HG03565 (cell line): ENCODE measurements at regions not wholly inside any gene's neighbourhood (a gene's known extent, or its start where the extent isn't known, plus 50 kb on each side); places are given as distances from the start of the nearest gene placed in this dataset.

ENCODE experiments used
- ATAC-seq: cut with Tn5 transposase; IDR thresholded peaks from one replicate; pipeline ENCODE4 v1.9.1; 2021; ENCODE audit warnings: mild to moderate bottlenecking, moderate library complexity; ENCODE audit not compliant: unreplicated experiment

DNA sequence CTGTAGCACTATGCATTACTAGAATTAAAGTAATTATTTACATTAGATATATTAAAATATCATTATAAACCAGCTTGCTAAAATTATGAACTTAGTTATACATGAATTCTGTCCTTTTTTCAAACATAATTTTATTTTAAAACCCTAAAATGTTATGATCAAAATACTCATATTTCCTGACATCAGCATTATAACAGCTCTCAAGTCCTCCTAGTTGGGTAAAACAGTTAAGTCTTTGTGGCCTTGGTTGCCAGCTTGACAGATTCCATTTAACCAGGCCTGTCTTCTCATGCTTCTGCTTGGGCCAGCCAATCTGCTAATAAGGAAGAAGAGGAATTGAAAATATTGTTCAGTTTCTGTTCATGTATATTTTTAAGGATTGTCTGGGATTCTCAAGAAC lies 147.9 kb upstream of the SLC35B3 start:
- no peak for ATAC-seq

DNA sequence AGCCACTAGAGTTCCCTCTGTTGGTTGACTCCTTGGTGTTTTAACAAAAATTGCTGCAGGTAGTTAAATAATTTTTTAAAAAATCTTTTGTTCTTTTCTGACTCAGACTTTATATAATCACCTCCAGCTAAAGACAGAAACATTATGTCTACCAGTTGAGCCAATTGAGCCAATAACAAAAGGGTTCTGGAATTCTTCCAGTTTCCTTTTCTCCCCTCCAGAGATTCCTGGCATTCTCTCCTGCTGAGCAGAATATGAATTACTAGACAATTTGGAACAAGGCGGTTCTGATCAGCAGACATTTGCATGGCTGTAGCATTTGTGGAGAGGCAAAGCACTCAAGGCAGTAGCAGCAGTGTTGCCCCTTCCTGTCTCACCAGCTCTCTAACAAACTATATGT lies 144.0 kb upstream of the SLC35B3 start:
- ATAC-seq: no peak

DNA sequence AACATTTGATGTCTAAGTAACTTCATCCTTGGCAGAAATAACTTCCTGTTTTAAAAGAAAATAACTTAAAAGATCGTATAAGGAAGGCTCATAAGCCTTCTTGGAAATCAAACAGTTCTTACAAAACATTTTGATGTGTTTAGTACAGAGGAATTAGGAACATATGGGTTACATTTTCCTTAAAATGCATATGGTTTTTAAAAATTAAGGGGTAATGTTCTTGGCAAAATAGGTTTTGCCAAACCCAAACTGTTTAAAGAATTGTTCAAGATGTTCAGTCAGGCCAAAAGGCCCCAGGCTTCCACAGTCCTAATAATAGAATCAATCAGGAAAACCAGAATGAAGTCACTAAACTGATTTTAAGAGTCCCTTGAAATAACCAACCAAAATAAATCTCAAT lies 142.7 kb upstream of the SLC35B3 start:
- no peak for ATAC-seq

DNA sequence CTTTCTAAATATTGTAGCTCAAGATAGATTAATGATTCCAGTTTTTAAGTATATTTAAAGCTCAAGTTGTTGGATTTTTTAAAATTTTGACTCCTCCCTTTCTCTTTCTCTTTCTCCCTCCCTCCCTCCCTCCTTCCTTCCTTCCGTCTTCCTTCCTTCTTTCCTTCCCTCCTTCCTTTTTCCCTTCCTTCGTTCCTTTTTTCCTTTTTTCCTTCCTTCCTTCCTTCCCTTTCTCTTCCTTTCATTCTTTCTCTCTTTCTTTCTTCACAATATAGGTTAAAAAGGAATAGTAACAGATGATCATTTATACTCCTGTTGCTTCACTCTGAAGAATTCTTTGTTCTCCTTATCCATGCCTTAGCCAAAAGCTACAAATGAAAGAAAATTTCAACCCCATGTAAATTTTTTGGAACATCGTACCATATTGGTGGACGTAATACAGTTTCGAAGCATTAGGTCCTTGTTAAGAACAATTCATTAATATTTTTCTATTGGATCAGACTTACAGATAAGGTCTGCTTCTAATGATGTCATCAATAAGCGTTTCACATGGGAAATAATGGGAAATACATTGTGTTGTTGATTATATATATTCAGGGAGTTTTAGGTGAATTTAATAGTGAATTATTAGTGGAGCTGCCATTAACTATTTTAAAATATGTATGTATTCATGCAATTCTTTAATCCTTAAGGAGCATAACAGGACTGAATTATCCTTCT lies 139.6 kb upstream of the SLC35B3 start:
- no peak for ATAC-seq

DNA sequence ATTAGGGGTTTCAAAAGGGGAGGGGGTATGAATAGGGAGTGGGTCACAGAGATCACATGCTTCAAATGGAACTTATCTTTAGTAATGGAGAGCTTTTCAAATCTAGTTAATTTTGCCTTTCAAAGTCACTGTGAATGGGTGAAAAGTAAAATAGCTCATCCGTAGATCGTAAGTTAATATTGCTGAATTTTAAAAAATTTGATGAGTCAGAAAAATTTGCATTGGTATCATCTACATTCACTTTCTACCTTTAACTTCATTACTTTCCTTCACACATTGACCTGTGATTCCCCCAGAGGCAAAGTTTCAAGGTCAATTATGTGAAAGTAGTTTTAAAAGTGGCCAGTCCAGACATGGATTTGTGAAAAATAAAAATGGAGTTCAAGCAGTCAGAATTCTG lies 139.0 kb upstream of the SLC35B3 start:
- ATAC-seq: no peak

DNA sequence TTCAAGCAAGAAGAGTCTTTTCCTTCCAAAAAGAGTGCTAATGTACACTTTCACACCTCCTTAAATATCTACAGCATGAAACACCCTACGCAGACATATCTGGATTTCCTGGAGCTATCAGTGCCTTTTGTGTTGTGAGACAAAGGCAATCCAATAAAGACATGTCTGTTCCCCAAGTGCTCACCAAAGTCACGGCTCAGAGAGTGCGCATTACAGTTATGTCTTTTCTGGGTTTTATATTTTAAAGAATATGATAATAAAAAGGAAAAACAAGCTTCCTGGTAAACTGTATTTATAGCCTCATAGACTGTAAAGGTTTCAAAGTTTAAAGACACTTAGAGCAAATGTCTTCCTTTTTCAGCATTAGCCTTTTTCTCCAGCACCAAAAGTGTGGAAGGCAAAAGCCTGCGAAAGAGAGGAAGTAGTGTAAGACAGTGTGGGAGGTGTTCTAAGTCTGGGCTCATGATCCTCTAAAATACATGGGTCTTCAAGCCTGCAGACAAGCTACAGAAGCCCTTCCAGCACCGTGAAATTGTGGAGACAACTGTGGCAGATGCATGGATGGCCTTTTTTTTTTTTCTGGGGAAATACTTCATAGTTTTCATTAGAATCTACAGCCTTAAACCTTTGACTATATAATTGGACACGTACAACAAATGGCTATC lies 135.0 kb upstream of the SLC35B3 start:
- no peak for ATAC-seq

DNA sequence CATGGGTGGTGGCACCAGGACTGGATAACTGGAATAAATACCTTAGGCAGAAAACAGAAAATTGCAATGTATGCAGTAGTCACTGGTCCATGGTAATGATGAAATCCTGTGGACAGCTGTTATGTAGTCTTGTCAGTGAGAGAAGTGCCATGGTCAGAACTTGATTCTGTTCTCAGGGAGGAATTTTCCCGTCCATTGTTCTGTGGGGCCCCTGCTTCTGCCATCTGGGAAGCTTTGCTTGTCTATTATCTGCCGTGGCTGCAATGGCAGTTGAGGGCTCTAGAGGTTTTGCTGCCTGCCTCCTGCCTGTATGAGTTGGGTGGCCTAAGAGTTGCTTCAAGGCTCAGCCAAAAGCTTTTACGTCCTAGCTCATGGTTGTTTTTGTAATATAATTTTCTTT lies 126.8 kb upstream of the SLC35B3 start:
- ATAC-seq: no peak

DNA sequence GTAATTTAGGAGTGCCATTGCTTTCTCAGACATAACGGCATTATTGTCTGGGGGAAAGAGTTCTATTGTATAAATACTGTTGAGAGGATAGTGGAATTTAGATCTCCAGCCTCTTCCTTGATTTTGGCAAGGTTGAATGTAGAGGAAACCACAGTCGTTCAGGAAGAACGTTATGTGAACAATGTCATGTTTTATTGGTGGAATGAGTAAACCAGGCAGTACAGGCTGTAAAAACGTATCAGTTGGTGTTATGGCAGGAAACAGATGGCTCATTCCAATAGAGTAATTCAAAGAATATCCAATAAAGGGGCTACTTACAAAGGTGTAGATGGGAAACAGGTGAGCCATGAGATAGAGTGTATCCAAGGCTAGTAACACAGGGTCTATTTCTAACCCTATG lies 123.6 kb upstream of the SLC35B3 start:
- no peak for ATAC-seq

DNA sequence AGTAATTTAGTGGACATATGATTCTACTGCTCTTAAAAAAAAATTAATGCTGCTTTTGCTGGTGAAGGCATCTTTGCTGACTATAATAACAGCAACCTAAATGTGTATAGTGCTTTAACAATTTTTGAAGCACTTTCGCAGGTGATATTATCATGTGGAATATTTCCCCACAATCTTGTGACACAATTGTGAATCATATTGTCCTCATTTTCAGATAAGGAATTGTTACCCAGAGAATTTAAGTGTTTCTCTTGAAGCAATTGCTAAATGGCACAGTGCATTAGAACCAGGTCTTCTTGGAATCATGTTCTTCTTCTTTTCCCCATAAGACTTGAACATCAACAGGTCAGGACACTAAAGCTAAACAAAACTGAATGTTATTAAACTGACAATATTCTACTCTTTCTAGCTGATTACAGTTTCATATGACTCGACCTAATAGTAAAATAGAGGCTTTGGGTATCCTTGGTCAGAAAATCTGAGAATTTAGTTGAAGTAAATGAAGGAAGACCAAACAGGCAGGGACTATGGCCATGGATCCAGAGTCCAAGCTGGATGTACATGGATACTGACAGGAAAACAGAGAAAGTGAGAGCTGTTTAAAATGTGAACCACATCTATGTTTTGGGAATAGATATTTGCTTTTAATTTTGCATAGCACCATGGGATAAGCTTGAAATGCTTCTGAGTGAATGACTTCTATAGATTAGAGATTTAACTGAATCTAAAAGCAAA lies 121.8 kb upstream of the SLC35B3 start:
- no peak for ATAC-seq

DNA sequence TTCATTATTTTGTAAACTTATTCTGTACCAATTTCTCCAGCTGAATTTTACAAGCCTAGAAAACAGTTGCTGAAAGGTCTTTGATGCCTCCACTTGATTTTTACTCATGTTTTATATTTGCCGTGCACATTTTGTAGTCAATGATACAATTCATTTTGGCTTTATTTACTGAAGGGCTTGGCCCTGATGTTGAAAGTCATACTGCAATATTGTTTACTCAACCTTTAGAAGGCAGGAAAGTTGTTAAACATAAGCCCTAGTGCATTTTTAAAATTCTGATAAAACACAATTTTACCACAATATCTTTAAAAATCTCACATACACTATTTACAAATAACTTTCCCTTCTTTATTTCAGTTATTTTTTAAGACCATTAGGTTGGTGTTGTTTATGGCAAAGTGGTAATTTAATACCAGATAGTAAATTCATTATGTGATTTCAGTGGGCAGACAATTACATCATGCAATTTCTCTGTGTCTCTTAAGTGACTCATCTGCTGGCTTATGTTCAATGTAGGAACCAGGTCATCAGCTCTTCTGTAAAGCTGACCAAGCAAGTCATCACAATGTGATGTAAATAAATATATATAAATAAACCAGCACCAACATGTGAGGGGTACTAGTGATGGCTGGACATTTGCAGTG lies 121.1 kb upstream of the SLC35B3 start:
- ATAC-seq: no peak

DNA sequence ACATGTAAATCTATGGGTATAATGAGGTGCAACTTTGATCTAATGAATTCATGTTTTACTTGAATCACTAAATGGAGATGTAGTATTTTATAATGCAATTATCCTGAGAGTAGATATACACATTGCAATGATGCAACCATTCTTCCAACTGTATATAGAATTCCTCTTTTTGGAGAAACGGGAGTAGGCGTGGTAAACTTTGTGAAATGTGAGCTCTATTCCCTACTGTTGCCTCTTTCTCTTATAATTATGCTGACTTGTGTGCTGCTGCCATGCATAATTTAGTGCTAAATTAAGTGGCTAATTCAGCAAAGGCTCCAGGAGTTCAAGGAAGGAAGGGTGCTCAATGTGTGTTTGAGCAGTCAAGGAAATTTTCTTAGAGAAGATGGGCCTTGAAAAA lies 116.6 kb upstream of the SLC35B3 start:
- ATAC-seq: no peak

DNA sequence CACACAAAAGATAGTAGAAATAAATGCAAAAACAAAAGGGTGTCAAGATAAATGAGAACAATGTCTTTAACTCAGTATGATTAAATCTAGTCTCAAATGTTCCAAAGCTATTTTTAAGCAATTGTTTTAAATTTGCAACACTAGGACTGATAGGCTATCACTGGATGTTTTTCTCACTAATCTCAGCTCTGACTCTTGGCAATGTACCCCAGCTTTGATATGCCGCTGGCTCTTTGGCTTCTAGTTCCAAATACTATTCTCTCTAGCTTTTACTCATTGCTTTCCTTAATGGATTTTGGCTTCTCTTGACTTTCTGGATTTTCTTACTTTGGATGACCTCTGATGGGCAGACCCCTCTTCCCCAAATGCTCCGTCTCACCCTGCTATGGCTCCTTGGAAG lies 116.0 kb upstream of the SLC35B3 start:
- no peak for ATAC-seq

DNA sequence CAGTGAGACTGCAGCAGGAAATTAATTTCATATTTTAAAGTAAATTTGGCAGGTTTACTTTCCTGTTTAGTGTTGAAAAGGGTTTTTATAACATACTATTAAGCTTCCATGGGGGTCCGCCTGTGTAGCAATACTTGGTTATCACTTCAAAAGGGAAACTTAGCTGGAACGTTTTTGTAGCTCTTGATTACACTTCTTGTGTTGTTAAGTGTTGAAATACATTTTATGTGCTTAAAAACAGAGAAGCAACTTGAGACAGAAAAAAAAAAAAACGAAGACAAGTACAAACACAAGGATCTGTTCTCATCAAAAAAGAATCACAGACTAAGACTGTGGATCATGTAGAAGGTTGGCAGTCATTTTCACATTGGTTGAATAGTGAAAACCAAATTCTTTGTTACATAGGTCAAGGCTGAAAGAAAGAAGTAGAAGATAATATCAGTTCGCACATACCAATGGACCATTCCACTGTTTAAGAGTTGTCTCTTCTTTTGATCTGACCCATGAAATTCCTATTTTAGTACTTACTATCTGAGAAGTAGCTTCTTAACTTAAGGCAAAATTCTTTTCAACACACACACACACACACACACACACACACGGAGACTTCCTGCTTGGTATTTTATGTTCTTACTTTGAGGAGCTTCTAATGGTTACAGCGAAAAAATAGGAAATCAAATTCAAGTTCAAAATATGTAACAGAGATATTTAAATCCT lies 113.9 kb upstream of the SLC35B3 start:
- ATAC-seq: no peak

DNA sequence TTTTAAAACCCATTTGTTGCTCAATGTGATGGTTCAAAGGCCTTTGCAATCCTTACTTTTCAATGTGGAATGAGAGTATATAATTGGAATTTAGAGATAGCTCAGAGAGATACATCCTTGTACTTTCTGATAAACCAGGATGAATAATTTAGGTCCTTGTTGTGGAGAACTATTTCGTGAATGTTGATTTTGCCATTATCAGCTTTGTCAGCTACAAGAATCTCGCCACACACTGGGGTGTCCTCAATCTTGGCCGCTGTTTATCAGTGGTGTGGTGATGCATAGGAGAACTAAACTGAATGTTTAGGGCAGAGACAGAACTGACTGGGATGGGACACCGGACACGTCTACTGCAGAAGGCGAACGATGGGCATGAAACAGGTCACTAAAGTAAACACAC lies 111.2 kb upstream of the SLC35B3 start:
- ATAC-seq: no peak

DNA sequence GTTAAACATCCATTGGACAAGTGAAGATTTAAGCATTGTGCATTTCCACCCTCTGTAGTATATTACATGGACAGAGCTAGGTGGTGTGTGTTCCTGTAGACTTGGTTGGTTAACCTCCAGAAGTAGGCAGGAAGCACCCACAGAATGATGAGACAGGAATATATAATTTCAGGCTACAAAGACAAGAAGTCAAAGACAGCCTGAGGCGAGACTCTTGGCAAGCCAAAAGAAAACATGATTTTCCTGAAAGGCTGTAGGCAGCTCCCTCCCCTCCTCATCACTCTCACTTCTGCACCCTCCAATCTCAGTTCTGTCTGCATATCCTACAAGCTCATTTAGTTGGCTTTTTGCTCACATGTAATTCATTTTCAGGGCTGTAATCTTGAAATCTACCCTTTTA lies 110.0 kb upstream of the SLC35B3 start:
- no peak for ATAC-seq

DNA sequence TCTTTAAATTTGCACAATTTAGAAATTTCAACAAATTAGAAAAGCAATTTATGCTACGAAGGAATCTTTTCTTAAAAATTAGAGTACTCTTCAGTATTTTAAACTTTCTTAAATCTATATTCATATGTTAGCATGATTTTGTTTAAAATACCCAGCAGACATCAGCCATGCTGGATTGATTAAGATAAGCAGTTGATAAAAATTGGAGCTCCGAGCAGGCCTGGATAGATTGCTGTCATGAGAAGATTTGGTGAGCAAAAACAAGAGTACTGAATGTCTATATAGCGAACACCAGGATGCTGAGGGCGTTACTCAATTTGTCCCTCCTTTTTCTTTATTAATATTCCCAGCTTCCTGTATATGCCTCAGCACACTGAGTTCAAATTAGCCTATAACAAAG lies 108.4 kb upstream of the SLC35B3 start:
- ATAC-seq: no peak

DNA sequence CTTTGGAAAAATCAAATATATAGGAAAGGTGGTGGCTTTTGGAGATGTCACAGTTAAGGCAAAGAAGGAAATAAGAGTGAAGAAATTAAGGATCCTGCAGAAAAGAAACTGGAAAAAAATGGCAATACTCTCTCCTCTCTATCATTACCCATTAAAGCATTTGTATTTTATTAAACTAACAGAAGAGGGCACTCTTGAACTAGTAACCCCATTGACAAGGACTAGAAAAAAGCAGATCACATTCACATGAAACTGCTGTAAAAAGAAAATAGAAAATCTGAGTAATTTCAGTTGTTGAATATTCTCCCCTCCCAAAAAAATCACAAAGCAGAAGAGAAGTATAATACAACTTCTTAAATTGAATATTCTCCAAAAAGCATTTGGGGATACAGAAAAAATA lies 104.1 kb upstream of the SLC35B3 start:
- peak; percentile 70 for ATAC-seq

DNA sequence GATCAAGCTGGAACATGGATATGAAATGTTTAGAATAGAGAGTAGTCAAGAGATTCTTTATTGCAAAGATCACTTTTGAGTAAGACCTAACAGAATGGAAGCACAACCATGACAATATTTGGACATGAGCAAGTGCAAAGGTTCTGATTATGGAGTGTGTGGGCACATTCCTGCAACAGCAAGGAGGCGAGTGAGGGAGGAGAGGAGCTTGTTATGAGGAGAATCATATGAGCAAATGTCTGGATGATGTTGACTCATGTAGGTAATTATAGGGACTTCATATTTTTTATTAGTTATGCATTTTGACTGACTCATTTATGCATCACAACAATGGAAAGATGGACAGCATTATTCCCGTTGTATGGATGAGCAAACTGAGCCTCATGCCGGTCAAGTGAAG lies 100.8 kb upstream of the SLC35B3 start:
- no peak for ATAC-seq

DNA sequence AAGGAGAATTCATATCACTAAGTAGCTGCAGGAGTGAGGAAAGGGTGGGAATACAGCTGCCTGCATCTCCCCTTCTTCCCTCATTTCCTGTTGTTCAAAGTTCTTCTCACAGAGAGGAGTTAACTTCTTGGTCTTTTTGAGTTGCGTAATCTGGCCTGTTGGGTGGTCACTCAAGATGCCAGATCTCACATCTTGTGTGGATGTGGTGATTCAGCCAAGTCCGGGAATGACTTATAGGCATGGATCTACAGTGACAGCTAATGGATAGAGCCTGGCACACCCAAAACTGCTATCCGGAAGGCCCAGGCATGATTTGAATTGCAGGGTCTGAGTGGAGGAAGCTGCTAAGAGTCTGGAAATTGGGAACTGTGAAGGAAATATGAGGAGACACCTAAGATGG lies 100.2 kb upstream of the SLC35B3 start:
- no peak for ATAC-seq

DNA sequence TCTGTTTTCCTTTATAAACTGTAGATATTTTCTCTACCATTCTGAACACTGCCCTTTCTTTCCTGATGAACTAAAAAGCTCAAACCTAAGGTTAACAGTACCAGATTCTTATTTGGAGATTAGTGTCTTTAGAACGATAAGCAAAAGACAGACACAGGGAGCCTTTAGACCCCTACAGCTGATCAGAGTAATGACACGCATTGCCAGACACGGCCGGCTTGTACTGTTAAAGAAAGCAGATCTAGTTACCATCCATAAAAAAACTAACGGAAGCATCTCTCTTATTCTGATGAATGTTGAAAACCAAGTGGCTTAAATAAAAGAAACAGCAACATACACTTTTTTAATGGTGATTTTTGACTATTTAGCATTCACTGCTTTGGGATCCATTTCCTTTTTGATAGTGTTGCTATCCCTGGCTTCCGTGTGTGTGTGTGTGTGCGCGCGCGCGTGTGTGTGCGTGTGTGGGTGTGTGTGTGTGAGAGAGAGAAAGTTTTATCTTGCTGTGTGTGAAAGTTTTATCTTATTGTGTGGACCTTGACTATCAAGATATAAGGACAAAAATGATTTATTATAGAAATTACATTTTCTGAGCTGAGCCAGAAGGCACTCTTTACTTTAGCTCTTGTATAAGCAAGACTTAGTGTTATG lies 95.6 kb upstream of the SLC35B3 start:
- ATAC-seq: no peak

DNA sequence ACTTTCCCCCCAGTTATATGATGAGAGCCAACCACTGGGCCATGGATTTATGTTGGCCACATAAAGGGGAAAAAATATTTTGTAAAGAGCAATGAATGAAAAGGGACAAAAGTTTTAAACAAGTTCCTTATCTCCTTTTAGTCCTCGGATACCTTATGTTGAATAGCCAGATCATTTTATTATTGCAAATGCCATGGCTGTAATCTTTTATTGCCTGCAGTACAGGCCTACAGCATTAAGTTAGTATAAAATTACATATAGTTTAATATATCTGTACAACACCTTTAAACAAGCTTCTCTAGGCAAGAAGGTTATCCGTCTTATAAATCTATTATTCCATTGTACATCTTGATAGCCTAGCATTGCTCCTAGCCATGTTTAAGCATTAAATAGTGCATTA lies 93.9 kb upstream of the SLC35B3 start:
- no peak for ATAC-seq
